GM20000 (cell line): ENCODE measurements at regions not wholly inside any gene's neighbourhood (a gene's known extent, or its start where the extent isn't known, plus 50 kb on each side); places are given as distances from the start of the nearest gene placed in this dataset.

Experiments used
- DNase-seq: peaks from one replicate; pipeline ENCODE4 v3.0.0; 2012; ENCODE audit warnings: low spot score
- TF ChIP-seq, protein P1 (sequence below): IDR thresholded peaks from 2 replicates; pipeline ENCODE4 v1.5.1; 2012; ENCODE audit warnings: mild to moderate bottlenecking, control low read depth; ENCODE audit errors: extremely low read depth, missing control alignments

DNA sequence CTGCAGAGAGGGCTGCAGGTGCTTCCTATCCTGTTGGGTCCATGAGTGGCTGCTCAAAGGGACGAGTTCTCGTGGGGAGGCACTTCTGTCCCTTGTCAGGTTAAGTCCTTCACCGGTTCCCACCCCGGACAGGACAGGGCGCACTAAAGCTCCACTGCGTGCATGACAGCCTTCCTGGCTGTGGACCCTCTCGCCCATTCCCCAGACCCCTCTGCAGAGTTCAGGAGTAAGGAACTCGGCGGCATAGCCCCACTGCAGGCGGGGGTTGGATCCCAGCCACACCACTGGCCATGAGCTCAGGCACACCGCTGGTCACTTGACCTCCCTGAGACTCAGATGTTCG lies 147.5 kb upstream of the ID2 start:
- DNase-seq, result no peak
- TF ChIP-seq, protein P1, sequence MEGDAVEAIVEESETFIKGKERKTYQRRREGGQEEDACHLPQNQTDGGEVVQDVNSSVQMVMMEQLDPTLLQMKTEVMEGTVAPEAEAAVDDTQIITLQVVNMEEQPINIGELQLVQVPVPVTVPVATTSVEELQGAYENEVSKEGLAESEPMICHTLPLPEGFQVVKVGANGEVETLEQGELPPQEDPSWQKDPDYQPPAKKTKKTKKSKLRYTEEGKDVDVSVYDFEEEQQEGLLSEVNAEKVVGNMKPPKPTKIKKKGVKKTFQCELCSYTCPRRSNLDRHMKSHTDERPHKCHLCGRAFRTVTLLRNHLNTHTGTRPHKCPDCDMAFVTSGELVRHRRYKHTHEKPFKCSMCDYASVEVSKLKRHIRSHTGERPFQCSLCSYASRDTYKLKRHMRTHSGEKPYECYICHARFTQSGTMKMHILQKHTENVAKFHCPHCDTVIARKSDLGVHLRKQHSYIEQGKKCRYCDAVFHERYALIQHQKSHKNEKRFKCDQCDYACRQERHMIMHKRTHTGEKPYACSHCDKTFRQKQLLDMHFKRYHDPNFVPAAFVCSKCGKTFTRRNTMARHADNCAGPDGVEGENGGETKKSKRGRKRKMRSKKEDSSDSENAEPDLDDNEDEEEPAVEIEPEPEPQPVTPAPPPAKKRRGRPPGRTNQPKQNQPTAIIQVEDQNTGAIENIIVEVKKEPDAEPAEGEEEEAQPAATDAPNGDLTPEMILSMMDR, result no peak

DNA sequence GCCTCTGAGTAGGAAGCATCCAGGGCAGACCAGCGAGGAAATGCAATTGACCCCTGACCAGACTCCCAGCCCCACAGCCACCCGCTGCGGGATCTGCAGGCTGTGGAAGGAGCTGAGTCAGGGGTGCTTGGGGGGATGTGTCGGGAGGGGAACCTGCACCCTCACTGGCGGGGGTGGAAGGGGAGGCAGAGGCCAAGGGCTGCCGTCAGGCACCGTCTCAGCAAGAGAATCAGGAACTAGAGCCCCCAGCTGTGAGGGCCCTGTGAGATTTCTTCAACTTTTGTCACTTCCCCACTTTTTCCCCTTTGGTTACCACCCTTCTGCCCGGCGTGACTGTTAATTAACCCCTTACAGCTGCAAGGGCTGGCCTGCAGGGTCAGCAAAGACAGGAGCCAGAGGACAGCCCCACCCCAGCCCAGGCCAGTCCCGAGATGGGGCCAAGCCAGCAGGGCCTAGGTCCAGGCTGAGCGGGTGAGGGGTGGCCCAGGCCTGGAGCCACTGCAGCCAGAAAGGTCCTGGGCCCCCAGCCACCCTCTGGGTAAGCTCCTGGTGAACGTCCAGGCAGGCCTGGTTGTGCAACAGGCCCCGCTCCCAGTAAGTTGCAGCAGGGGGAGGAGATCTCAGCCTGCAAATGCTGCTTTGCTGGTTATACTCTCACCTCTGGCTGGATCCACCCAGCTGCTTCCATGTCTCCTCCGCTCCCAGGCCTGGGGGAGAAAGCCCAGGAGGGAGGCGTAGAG lies 147.0 kb upstream of the ID2 start:
- no peak for DNase-seq
- TF ChIP-seq, protein P1, result no peak

DNA sequence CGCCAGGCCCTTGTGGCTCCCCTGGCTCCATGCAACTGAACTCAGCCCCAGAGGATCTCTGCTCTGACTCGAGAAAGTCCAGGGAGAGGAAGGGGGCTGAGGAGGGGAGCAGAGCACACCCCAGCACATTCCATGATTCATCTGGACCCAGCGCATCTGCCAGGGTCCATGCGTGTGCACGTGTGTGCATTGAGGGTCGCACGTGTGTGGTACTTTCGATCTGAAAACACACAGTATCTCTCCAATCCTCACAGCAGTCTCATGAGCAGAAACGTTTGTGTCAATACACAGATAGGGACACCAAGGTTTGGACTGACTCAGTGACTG lies 146.4 kb upstream of the ID2 start:
- TF ChIP-seq, protein P1, result no peak
- no peak for DNase-seq

DNA sequence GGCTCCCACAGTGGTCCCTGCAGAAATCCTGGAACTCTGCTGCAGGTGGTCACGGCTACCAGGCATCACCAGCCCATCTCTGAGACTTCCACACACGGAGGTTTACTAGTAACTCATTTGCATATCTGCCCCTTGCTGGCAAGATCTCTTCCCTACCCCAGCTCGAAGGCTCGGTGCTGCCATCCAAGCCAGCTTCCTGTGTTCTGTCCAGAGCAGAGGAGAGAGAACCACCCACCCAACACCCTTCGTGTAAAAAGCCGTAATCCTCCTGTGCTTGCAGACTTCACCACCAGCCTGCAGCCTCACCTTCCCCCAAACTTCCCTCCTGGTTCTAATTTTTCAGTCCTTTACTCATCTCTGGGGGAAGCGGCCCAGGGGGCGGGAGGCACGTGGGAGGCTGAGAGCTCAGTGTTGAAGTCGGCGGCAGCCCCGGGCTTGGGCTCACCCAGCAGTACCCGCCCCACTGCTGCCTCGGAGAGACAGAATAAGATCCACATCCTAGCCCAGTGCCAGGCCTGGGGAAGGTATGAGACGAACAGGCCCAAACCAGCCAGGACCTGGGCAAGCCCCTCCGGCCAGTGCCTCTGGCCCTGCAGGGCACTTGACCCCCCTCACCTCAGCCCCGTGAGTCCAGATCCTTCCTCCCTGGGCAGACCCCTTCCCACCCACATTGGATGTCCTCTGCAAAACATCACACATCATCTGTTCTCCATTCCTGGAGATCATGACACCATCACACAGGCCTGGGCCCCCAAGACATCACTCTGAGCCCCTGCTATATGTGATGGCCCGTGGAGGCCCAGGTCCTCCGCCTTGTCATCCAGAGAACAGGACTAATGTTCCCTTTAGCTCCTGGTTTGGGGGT lies 145.8 kb upstream of the ID2 start:
- DNase-seq, result no peak

DNA sequence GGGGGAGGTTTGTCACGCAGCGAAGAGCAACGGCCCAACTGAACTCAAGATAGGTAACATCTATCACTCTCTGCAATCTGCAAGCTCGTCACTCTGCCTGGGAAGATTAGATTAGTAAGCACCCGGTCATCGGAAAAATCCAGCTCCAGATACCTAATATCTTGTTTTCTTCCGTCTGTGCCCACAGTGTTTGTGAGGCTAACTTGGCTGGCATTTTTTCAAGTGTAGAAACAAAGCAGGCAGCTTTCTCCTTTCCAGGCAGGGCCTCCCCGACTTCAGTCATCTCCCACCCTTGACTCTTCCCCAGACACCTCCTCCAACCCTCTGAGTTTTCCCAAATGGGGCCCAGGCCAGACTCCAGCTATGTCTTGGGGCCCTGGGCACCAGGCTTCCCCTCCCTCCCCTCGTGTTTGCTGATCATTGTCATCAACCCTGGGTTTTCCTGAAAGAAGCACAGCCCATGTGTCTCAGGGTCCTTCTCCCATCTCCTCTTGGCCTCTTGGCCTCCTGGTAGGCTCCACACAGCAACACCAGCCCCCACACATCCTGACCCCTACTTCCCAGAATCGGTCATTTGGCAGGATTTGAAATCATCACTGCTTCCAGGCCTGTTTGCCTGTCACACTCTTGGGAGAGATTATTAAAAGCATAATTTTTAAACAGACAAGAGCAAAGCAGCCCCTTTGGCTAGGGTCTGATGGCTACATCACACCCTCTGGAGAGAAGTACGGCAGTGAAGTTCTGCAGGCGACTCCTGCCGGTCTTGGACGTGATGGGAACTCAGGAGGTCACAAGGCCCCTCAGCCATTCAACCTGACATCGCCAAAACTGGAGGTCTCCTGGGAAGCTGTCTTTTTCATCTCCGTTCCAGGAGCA lies 144.9 kb upstream of the ID2 start:
- TF ChIP-seq, protein P1, result no peak
- DNase-seq, result no peak

More for the DNA sequence above, 145.8 kb upstream of the ID2 start:
- TF ChIP-seq, protein P1, result no peak

DNA sequence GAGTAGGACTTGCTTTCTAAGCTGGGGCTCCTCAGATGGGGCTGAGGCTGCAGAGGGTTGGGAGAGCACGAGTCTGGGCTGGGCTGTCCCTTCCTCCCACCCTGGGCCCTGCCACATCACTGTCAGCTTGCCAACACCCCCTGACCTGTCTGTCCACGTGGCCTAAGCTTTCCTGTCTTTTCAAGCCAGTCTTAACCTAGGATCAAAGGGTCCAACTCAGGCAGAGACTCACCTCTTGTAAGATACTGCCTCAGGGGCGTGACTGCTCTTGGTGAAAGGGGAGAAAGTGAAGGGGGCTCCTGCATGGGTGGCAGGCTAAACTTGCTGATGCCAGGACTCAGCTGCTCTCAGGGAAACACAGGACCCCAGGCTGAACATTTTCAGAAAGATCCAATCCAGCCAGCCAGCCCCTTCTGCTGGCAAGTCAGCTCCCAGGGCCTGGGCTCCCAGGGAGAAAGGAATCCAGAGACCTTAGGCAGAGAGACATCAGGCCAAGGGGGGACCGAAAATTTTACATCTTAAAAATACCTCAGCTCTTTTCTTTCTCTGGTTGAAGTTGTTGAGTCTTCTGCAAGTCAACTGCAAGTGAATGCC lies 144.2 kb upstream of the ID2 start:
- TF ChIP-seq, protein P1, result no peak
- DNase-seq, result no peak
